Endothelial cell of umbilical vein (primary cell): ENCODE measurements at regions not wholly inside any gene's neighbourhood (a gene's known extent, or its start where the extent isn't known, plus 50 kb on each side); places are given as distances from the start of the nearest gene placed in this dataset.

ENCODE experiments used
- BruUV-seq: library from RNA; stranded (reverse); fragments of 400-500 nt; replicated peaks from 2 replicates; lab custom pipeline; 2021; lab: Mats Ljungman, UMichigan
- CTCF ChIA-PET: fragments of 300-600, 350-600 bp; sonication (Branson Sonifier 250); formaldehyde crosslinking; loops from one replicate; lab custom pipeline; 2021; ENCODE audit warnings: antibody characterized with exemption, inconsistent platforms; lab: Charles Lee
- POLR2A ChIA-PET: fragments of 300-600, 350-600 bp; sonication (Branson Sonifier 250); formaldehyde crosslinking; loops from one replicate; lab custom pipeline; 2021; ENCODE audit warnings: antibody characterized with exemption, inconsistent platforms; lab: Charles Lee
- DNase-seq: peaks from one replicate; pipeline ENCODE4 v3.0.0-alpha.2; 2011; ENCODE audit warnings: low read depth, low spot score
- FAIRE-seq: peaks from 2 replicates; lab custom pipeline; 2011; peaks lifted over from hg19 to GRCh38; lab: Jason Lieb, UNC
- H2AFZ ChIP-seq: 2 replicates; pipeline ENCODE4 v1.6.0; 2012; ENCODE audit warnings: low read depth, low read length, control low read depth, inconsistent platforms
- H3K27ac ChIP-seq: 2 replicates; pipeline ENCODE4 v1.5.1; 2011; ENCODE audit warnings: low read depth, mild to moderate bottlenecking, control low read depth, low read length, moderate library complexity; ENCODE audit not compliant: insufficient read depth
- H3K27me3 ChIP-seq, 2 experiments: 2 replicates each; pipeline versions ENCODE4 v1.6.0 to v1.6.1; 2011; ENCODE audit warnings: low read length in 2 of 2, mixed read lengths in 1 of 2; ENCODE audit not compliant: control insufficient read depth in 2 of 2, insufficient read depth in 2 of 2
- H3K36me3 ChIP-seq, 2 experiments: 2 replicates in 1 of 2; 3 replicates in 1 of 2; pipeline ENCODE4 v1.5.1; 2011; ENCODE audit warnings: low read length in 2 of 2, mild to moderate bottlenecking in 1 of 2, moderate library complexity in 1 of 2; ENCODE audit not compliant: control insufficient read depth in 2 of 2, insufficient read depth in 2 of 2; ENCODE audit errors: extremely low read depth in 1 of 2
- H3K4me1 ChIP-seq: 3 replicates; pipeline ENCODE4 v1.5.1; 2011; ENCODE audit warnings: mild to moderate bottlenecking, low read length; ENCODE audit not compliant: control insufficient read depth, insufficient read depth; ENCODE audit errors: extremely low read depth
- H3K4me2 ChIP-seq: 2 replicates; pipeline ENCODE4 v1.6.1; 2011; ENCODE audit warnings: low read length, control low read depth, mixed read lengths; ENCODE audit not compliant: insufficient read depth
- H3K4me3 ChIP-seq, 3 experiments: fragments of 200-600 bp in 1 of 3; sonication (generic), shearing (Covaris generic) in 1 of 3; replicated peaks in 1 of 3; 2 replicates each; pipeline ENCODE4 v1.5.1; 2011 to 2016; ENCODE audit warnings: control low read depth in 3 of 3, low read length in 3 of 3, mild to moderate bottlenecking in 2 of 3, inconsistent platforms in 1 of 3, low read depth in 1 of 3, moderate library complexity in 1 of 3; ENCODE audit not compliant: insufficient read depth in 1 of 3
- H3K79me2 ChIP-seq: 2 replicates; pipeline ENCODE4 v1.6.0; 2012; ENCODE audit warnings: low read length, inconsistent platforms; ENCODE audit not compliant: control insufficient read depth, insufficient read depth
- H3K9ac ChIP-seq: replicated peaks from 2 replicates; pipeline ENCODE3; 2011; ENCODE audit warnings: low read length, control low read depth; ENCODE audit not compliant: insufficient read depth; ENCODE audit errors: extremely low read depth
- H3K9me1 ChIP-seq: replicated peaks from 3 replicates; pipeline ENCODE4 v1.6.0; 2011; ENCODE audit warnings: mild to moderate bottlenecking, low read length; ENCODE audit not compliant: control insufficient read depth, insufficient read depth; ENCODE audit errors: extremely low read depth
- H3K9me3 ChIP-seq: replicated peaks from 2 replicates; pipeline ENCODE4 v1.5.1; 2012; ENCODE audit warnings: low read length, inconsistent platforms; ENCODE audit not compliant: control insufficient read depth, insufficient read depth
- H4K20me1 ChIP-seq: replicated peaks from 2 replicates; pipeline ENCODE3; 2011; ENCODE audit warnings: mild to moderate bottlenecking, low read length; ENCODE audit not compliant: control insufficient read depth, insufficient read depth; ENCODE audit errors: extremely low read depth
- EZH2 ChIP-seq: IDR thresholded peaks from 2 replicates; pipeline ENCODE4 v1.6.1; 2012; ENCODE audit warnings: borderline replicate concordance, low read depth, mild to moderate bottlenecking, moderate library complexity, low read length, inconsistent platforms; ENCODE audit not compliant: severe bottlenecking
- FOS ChIP-seq: IDR thresholded peaks from 2 replicates; pipeline ENCODE4 v1.6.1; 2011; ENCODE audit warnings: mild to moderate bottlenecking, low read length, moderate library complexity, borderline replicate concordance; ENCODE audit not compliant: insufficient read depth
- GATA2 ChIP-seq: IDR thresholded peaks from 2 replicates; pipeline ENCODE4 v1.7.0; 2011; ENCODE audit warnings: low read depth, mild to moderate bottlenecking, moderate library complexity, mixed read lengths, low read length; ENCODE audit not compliant: insufficient read length, insufficient read depth
- JUN ChIP-seq: IDR thresholded peaks from 2 replicates; pipeline ENCODE4 v1.6.1; 2011; ENCODE audit warnings: borderline replicate concordance, low read depth; ENCODE audit not compliant: insufficient read length, insufficient read depth
- MYC ChIP-seq: IDR thresholded peaks from one replicate; pipeline ENCODE4 v1.6.1; 2011; ENCODE audit warnings: mild to moderate bottlenecking, low read depth, low read length
- POLR2A ChIP-seq: IDR thresholded peaks from 2 replicates; pipeline ENCODE4 v1.6.1; 2012; ENCODE audit warnings: low read depth, mild to moderate bottlenecking, control low read depth, low read length
- POLR2AphosphoS5 ChIP-seq: IDR thresholded peaks from 2 replicates; pipeline ENCODE4 v1.6.1; 2012; ENCODE audit warnings: low read depth, mild to moderate bottlenecking, control low read depth, low read length, moderate library complexity; ENCODE audit not compliant: insufficient read depth
- dilution Hi-C: fragments of 300-500 bp; cut with MboI; formaldehyde crosslinking; loops from one replicate; pipeline ENCODE4 v1.15.0; 2019; ENCODE audit warnings: low sequenced_read_pairs; ENCODE audit not compliant: extremely low pct_ligation_motif_present
- intact Hi-C: fragments of 100-400 bp; cut with micrococcal nuclease; formaldehyde crosslinking; loops from one replicate; pipeline ENCODE4 v1.10.0; 2022
- TF ChIP-seq, protein P1 (sequence below), 2 donors: IDR thresholded peaks; 1 replicate in 1 of 2; 2 replicates in 1 of 2; pipeline ENCODE4 v1.5.1; 2011; ENCODE audit warnings: low read length in 2 of 2, mild to moderate bottlenecking in 2 of 2, moderate library complexity in 2 of 2, control low read depth in 1 of 2, inconsistent platforms in 1 of 2, low read depth in 1 of 2; ENCODE audit not compliant: insufficient read depth in 1 of 2; ENCODE audit errors: extremely low read depth in 1 of 2

DNA sequence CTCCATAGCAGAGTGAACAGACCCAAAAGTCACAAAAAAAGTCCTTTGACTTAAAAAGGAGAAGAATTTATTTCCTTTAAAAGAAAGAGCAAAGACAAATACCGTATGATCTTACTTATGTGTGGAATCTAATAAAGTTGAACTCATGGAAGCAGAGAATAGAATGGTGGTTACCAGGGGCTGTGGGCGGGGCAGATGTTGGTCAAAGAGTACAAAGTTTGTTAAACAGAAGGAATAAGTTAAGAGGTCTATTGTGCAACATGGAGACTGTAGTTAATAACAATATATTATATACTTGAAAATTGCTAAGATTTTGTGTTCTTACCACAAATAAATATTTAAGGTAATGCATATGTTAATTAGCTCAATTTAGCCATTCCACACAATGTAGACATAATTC is 173.3 kb upstream of the S100G start:
- no TSS peak for BruUV-seq
- intact Hi-C loops, result no loop called here
- DNase-seq (no peak), FAIRE-seq (no peak)
- no peaks in the 10 kb centered on the region for H3K36me3 ChIP-seq
- no peaks in the 10 kb centered on the region for H3K79me2 ChIP-seq
- no peak overlapping the region for H3K4me3 ChIP-seq
- H2AFZ ChIP-seq, result no peak overlapping the region
- no peaks in the 10 kb centered on the region for H3K9me3 ChIP-seq
- dilution Hi-C loops, result no loop called here
- no peak overlapping the region for H3K4me2 ChIP-seq
- TF ChIP-seq POLR2AphosphoS5, result no peak
- no peak for TF ChIP-seq GATA2
- TF ChIP-seq, protein P1, sequence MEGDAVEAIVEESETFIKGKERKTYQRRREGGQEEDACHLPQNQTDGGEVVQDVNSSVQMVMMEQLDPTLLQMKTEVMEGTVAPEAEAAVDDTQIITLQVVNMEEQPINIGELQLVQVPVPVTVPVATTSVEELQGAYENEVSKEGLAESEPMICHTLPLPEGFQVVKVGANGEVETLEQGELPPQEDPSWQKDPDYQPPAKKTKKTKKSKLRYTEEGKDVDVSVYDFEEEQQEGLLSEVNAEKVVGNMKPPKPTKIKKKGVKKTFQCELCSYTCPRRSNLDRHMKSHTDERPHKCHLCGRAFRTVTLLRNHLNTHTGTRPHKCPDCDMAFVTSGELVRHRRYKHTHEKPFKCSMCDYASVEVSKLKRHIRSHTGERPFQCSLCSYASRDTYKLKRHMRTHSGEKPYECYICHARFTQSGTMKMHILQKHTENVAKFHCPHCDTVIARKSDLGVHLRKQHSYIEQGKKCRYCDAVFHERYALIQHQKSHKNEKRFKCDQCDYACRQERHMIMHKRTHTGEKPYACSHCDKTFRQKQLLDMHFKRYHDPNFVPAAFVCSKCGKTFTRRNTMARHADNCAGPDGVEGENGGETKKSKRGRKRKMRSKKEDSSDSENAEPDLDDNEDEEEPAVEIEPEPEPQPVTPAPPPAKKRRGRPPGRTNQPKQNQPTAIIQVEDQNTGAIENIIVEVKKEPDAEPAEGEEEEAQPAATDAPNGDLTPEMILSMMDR (IDR thresholded peaks at IDR 0.05; ENCODE audit: extremely low read depth in 1 of 2, insufficient read depth in 1 of 2, low read depth in 1 of 2, low read length in 2 of 2), result no peak
- no peak for TF ChIP-seq POLR2A
- TF ChIP-seq EZH2, result no peak
- TF ChIP-seq MYC, result no peak
- TF ChIP-seq JUN, result no peak
- no peak for TF ChIP-seq FOS
- no peaks in the 10 kb centered on the region for H3K4me1 ChIP-seq
- ChIA-PET CTCF (no interaction called here), POLR2A (no interaction called here)
- H4K20me1 ChIP-seq, result no peaks in the 10 kb centered on the region
- H3K27me3 ChIP-seq, result no peaks in the 10 kb centered on the region
- no peaks in the 10 kb centered on the region for H3K9me1 ChIP-seq
- H3K9ac ChIP-seq, result no peak overlapping the region
- no peak overlapping the region for H3K27ac ChIP-seq
